ENCODE measurements at regions not wholly inside any gene's neighbourhood (a gene's known extent, or its start where the extent isn't known, plus 50 kb on each side); places are given as distances from the start of the nearest gene placed in this dataset.
"Not testable (repeated sequence)": the region's sequence is repeated elsewhere in the genome, so short reads cannot be mapped to it uniquely, and the experiment has no call there.

DNA sequence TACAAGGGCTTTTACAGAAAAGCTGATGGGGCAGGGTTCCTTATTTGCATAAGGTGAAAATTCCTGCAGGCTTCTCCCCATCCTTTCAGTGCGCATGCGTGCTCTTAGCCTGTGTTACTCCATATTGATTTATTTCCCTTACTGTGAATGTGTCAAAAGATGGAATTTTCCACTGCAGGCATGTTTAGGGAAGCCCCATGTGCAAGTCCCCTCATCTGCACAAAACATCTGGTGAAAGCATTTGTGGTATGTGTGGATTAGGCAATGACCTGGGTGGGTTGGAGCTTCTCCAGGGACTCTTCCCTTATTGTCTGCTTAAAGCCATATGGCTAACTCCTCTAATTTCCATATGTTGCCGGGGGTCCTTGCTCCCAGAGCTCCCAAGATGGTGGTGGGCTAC, 912.7 kb upstream of the LRFN5 start:
- no peak for DNase-seq (ENCODE audit: low read depth)

GRCh38 chr14:40691066-40691465, 915.6 kb upstream of the LRFN5 start:
- DNase-seq (ENCODE audit: low read depth): no peak

GRCh38 chr14:40685764-40686163, 920.9 kb upstream of the LRFN5 start:
- DNase-seq (ENCODE audit: low read depth): no peak

DNA sequence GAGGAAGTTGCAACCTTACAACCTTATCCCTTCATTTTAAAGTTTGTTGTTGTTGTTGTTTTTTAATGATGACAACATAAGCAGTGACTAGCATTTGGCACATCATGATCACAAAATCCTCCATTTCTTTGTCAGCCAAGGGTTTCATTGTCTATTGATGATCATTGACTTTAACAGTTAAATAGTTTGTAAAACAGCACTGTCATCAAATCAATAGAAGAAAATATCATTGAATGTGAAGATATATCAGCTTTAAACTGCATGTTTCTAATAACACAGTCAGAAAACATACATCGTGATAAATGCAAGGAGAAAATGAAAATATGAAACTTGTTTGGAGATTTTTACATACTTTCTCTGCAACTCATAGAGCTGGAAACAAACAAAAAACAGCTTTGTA, 922.3 kb upstream of the LRFN5 start:
- DNase-seq (ENCODE audit: low read depth): no peak

DNA sequence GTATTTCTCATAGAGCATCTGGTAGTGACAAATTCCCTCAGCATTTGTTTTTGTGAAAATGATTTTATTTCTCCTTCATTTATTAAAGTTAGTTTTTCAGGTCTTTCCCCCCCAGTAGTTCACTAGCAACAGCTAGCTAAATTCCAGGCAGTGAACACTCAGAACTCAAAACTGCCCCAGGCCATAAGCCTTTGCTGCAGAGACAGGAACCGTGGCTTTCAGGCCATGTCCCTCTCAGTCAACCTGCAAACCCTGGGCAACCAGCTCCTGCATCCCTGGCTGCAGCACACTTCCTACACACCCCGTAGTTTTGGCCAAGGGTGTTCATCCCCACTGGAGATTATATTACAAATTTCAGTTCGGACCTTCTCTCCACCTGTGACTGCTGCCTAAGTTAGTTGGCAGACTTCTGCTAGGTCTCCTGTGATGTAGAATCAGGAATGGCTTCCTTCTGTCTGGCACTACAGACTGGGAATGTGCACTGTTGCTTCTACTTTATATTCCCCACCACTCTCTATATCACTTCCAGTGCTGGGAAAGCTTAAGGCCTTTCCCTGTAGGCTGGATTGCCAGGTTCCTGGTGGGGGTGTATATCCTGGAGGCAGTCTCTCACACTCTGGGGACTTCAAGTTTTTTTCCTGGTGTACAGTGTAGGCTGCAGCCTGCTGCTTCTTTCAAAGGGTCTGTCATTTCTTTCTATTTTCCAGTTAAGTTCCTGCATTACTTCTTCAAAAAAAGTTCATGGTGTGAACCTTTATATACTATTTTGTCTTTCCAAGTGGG, 924.4 kb upstream of the LRFN5 start:
- no peak for DNase-seq (ENCODE audit: low read depth)

- DNase-seq (ENCODE audit: low read depth): no peak
These were observed 927.4 kb upstream of the LRFN5 start for GRCh38 chr14:40679256-40679655.

- DNase-seq (ENCODE audit: low read depth): not testable (repeated sequence)
These were observed 929.5 kb upstream of the LRFN5 start for GRCh38 chr14:40677206-40677605.

- no peak for DNase-seq (ENCODE audit: low read depth)
These were observed 932.2 kb upstream of the LRFN5 start for GRCh38 chr14:40674502-40674901.

DNA sequence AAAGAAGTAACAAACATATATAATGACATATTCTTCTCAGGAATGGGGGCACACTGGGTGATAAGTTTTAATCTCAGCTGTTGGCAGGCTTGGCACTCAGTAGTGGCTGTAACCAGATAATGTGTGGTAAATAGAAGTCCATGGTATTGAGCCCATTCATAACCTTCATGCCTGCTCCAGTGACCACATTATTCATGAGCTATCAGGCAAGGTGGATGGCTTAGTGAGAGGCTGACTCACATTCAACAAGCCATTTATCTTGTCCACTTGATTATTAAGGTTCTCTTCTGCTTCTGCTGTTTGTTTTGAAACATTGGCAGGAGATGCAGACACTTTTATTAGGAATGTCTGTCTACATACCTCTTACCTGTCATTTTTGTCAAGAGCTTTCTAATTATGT, 950.4 kb upstream of the LRFN5 start:
- DNase-seq (ENCODE audit: low read depth): no peak

- DNase-seq (ENCODE audit: low read depth): no peak
These were observed 954.5 kb upstream of the LRFN5 start for GRCh38 chr14:40652089-40652691.

DNA sequence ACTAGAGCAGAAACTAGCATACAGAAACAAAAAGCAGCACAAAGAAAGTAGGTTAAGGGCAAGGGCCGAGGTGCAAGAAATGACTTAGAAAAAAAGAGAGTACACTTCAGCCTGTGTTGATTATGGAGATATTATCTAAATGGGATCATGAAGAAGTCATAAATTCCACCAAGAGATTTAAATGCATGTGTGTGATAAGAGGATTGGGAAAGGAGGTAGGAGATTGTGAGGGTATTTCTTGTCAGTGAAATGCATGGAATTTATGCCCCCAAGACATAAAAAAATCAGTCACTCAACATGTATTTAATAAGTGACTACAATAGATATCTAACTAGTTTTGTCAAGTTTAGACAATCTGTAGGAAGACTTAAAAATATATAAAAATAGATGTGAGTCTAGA, 976.2 kb upstream of the LRFN5 start:
- DNase-seq (ENCODE audit: low read depth): no peak

DNA sequence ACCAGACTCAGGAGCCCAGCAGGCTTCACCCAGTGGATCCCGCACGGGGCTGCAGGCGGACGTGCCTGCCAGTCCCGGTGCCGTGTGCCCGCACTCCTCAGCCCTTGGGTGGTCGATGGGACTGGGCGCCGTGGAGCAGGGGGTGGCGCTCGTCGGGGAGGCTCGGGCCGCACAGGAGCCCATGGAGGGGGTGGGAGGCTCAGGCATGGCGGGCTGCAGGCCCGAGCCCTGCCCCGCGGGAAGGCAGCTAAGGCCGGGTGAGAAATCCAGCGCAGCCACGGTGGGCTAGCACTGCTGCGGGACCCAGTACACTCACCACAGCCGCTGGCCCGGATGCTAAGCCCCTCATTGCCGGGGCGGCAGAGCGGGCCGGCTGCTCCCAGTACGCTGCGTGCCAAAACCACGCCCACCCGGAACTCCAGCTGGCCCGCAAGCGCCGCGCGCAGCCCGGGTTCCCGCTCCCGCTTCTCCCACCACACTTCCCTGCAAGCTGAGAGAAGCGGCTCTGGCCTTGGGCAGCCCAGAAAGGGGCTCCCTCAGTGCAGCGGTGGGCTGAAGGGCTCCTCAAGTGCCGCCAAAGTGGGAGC, 977.0 kb upstream of the LRFN5 start:
- not testable (repeated sequence) for DNase-seq (ENCODE audit: low read depth)

DNA sequence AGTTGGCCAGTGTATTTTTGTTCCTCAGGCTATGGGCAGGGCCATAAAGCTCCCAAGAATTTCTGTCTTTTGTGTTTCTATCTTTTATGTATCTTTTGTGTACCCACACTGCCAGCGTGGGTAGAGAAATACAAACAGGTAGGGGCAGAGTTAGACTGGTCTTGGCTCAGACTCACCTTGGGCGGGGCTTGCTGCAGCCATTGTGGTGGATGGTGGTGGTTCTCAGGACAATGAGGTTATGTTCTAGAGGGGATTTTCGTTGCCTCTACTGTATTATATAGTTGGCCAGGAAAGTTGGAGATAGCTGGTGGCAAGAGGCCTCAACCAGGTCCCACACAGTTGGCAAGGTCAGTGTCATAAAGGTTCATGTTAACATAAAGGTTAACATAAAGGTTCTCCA, 977.5 kb upstream of the LRFN5 start:
- no peak for DNase-seq (ENCODE audit: low read depth)

DNA sequence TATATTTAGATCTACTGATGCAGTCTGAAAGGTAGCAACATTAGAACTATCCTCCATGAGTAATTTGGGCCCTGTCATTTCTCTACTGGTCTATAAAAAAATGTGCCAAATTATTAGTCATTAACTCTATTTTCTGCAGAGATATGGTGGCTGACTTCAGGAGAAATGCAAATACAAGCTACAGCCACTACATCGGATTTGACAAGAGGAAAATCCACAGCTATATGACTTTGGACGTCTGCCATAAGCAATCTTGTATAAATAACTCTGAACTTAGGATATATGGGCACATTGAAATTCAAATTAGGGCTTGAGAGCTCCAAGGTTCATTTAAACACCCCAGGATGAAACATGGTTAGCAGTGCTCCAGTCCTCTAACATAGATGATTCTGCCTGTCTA, 983.0 kb upstream of the LRFN5 start:
- no peak for DNase-seq (ENCODE audit: low read depth)

- no peak for DNase-seq (ENCODE audit: low read depth)
These were observed 988.3 kb upstream of the LRFN5 start for GRCh38 chr14:40618225-40618898.

DNA sequence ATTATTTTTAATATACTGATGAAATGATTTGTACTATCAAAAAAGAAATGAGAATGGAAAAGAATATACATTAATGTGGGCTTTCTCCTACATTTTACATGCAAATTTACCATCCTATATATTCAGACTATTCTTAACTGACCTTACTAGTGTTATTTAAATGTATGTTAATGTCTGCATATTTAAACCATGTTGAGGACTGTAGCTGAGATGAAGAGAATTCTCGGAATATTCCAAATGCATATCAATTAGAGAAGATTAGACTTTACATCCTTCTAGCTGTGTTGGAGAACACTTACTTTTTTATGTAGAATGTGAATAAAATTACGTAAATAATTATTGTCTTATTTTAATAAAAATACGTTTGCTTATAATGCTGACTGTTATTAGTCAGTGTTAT, 990.1 kb upstream of the LRFN5 start:
- no peak for DNase-seq (ENCODE audit: low read depth)

- no peak for DNase-seq (ENCODE audit: low read depth)
These were observed 1005.6 kb upstream of the LRFN5 start for GRCh38 chr14:40601063-40601462.

DNA sequence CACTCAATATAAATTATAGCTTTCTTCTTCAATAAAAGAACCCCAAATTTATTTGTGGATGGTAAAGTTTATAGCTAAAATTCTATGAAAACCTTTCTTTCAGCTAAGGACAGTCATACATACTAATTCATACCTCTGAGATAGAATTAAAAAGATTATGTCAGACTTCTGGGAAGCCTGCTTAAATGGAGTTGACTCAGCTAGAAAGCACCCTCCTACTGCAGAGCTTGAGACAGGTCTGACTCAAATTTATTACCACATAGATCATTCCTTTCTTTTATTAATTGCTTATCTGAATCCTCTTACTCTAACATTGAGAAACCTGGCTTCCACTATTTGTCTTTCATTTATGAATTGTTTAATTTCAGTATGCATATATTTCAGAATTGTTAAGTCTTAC, 1007.0 kb upstream of the LRFN5 start:
- DNase-seq (ENCODE audit: low read depth): no peak

GRCh38 chr14:40581264-40581663, 1025.4 kb upstream of the LRFN5 start:
- no peak for DNase-seq (ENCODE audit: low read depth)

GRCh38 chr14:40576880-40577478, 1029.7 kb upstream of the LRFN5 start:
- DNase-seq (ENCODE audit: low read depth): no peak

DNA sequence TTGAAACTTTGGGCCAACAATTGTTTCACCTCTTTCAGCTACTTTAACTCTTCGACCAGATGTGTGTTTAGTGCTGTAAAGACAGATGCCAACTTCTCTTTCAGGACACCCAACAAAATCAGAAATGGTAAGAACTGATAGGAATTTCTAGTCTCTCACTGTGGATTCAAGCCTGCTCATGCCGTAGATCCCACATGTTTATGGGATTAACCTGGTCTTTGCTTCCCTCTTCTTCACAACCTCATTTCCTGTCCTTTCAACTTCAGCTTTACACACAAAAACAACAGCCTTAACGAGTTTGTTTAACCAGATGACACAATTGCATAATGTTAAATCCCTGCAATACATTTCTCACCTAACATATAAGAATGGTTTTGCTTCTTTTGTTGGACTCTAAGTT, 1031.9 kb upstream of the LRFN5 start:
- DNase-seq (ENCODE audit: low read depth): no peak

- no peak for DNase-seq (ENCODE audit: low read depth)
These were observed 1081.4 kb upstream of the LRFN5 start for GRCh38 chr14:40525314-40525713.

- no peak for DNase-seq (ENCODE audit: low read depth)
These were observed 1083.6 kb upstream of the LRFN5 start for GRCh38 chr14:40523123-40523522.
